NCI-H146 (cell line): ENCODE measurements at regions not wholly inside any gene's neighbourhood (a gene's known extent, or its start where the extent isn't known, plus 50 kb on each side); places are given as distances from the start of the nearest gene placed in this dataset.
"Not testable (repeated sequence)": the region's sequence is repeated elsewhere in the genome, so short reads cannot be mapped to it uniquely, and the experiment has no call there.

ENCODE experiments used
- DNase-seq: peaks from one replicate; lab custom pipeline; 2025; lab: John Stamatoyannopoulos, UW

DNA sequence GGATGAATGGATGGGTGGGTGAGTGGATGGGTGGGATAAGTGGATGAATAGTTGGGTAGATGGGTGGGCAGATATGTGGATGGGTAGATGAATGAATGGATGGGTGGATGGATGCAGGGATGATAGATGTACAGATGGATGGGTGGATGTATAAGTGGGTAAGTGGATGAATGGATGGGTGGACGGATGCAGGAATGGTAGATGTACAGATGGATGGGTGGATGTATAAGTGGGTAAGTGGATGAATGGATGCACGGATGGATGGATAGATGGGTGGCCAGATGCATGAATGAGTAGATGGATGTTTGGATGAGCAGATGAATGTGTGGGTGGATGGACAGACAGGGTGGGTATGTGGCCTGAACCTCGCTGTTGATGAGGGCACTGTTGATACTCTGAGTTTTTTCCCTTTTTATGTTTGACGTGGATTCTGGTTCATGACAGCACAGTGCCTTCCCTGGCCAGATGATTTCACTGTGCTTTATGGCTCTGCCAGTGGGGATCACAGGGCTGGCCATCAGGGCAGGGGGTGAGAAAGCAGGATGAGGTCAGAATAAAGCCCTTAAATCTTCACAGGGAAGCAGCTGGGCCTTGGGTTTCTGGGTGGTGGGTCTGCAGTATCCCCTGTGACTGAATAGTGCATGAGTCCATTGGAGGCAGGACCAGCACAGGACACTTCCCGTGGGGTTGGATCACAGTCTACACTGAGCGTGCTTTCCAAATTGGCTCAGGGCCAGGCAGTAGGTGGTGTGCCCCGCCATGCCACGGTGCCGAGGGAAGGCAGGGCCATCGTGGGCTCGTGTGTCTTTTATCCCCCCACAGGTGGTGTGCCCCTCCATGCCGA, 213.2 kb downstream of the BANP start:
- not testable (repeated sequence) for DNase-seq

DNA sequence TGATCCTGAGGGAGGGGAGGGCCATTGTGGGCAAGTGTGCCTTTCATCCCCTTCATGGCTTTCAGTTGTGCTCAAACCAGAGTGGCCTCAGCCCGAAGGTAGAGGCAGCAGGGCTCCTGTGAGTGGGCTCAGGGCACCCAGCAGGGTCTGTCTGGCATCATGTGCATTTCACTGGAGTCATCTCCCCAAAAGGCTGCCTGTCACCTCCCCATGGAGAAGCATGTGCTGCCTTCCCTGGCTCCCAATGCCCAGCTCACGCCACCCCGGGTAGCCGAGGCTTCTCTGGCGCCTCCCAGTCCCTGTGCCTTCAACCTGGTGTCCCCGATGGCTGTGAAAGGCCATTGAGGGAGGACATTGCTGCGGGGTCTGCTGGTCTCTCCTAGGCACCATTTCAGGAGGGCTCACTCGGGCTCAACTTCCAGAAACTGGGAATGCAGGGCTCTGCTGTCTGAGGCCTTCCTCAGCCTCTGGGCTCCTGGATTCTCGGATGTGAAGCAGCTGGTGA, 213.9 kb downstream of the BANP start:
- DNase-seq, result not testable (repeated sequence)

DNA sequence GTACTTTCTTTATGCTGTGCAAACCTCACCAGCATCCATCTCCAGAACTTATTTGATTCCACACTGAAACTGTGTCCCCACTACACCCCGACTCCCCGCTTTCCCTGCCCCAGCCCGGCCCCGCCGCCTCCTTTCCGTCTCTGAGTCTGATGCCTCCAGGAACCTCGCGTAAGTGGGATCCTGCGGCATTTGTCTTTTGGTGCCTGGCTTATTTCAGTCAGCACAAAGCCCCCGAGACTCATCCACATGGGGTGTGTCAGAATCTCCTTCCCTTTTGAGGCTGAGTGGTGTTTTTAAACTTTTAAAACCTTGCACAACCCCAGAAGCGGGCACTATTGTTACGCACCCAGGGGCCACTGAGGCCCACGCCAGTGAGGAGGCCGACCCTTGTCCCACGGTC, 214.4 kb downstream of the BANP start:
- DNase-seq, result not testable (repeated sequence)

DNA sequence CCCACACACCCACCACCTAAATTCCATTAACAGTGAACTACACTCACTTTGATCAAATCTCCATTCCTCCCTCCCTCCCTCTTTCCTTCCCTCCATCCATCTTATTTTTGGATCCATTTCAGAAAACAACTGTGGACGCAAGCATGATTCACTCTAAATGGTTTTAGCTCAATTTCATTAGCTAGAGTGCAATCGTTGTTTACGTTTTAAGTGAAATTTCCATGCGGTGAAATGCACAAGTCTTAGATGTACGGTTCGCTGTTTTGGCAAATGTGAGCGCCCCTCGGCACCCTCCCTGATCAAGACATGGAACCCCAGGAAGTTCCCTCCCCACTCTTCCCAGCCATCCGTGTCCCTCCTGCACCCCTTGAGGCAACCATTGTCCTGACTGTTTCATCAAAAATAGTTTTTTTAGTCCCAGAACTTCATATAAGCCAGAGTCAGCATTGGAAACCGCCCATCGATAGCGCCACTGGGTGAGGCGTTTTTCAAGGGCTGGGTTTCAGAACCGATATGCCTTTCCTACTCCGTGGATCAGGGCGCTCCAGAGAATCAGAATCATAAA, 215.1 kb downstream of the BANP start:
- not testable (repeated sequence) for DNase-seq

DNA sequence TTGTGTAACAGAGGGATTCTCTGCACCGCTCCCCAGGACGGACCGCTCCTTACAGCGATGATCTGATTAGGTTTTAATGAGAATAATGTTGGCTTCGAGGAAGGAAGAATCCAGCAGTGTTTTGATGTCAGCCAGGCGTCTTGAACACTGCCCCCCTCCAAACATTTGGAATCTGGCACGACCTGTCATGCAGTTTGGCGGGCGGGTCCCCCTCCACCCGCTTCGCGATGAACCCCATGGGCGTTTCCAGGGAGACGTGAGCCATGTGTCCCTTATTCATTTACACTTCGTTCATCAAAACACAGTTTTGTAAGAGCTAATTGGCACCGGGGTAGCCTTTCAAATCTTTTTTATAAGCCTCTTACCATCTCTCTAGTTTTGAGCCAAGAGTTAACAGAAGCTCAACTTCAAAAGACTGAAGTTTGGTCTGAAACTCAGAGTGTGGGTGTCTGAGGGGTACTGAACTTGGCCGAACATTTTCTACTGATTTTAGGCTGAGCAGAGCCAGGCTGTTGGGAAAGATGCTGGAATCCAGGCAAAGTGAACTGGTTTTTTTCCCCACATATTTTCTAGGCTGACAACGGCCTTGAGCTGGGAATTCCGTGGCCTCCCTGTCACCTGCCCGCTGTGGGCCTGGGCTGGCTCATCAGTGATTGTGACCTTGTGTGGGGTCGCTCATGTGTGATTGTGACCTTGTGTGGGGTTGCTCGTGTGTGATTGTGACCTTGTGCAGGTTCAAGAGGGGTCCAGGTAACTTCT, 214.8 kb upstream of the ZNF469 start:
- DNase-seq, result not testable (repeated sequence)

DNA sequence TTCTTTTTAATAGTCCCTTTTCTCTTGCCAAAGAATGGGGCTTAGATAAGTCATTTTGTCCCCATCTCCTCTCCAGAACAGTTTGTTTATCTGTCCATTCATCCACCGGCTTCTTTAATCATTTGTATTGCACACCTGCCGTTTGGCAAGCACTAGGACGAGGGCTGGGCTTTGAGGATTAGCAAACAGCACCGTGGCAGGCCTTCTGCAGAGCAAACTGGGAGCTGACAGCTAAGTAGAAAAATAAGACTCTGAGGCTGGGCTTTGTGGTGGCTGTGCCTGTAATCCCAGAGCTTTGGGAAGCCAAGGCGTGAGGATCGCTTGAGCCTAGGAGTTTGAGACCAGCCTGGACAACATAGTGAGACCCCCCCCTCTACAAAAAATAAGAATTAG, 214.2 kb upstream of the ZNF469 start:
- DNase-seq, result peak; percentile 58

DNA sequence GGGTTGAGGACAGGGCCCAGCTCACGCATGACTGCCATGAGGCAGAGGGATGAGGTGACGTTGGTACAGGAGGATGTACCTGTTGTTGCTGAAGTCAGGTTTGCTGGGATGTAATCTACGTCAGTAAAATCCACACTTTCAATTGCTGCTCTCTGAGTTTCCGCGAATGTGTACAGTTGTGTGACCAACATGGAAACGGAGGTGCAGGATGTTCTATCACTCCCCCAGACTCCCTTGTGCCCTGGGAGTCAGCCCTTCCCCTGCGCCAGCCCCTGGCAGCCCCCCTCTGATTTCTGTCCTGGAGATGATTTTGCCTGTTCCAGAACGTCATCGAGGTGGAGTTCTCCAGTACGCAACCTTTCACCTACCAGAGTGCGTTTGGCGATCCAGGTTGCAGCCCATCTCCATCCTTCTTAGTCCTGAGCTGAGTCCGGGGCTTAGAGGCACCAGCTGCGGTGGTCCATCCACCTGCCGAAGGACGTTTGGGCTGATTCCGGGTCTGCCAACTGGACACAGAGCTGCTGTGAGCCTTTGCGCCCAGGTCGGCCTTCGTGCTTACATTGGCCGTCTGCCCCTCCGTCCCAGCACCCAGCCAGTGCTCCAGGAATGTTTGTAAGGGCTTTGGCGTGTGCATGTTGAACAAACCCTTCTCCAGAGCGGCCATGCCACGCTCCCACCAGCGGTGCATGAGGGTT, 213.5 kb upstream of the ZNF469 start:
- DNase-seq, result not testable (repeated sequence)

DNA sequence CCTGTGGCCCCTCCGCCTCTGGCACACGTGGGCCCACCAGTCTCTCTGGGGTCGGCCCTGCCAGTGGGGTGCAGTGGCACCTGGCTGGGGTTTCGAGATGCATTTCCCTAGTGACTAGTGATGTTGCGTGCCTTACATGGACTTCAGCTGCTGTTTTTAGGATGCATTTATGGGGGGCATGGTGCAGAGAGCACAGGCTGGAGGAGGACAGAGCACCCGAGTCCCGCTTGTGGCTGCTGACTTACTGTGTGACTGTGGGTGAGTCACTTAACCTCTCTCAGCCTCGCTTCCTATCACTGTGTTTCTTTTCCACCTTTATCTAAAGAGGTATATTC, 213.0 kb upstream of the ZNF469 start:
- not testable (repeated sequence) for DNase-seq

DNA sequence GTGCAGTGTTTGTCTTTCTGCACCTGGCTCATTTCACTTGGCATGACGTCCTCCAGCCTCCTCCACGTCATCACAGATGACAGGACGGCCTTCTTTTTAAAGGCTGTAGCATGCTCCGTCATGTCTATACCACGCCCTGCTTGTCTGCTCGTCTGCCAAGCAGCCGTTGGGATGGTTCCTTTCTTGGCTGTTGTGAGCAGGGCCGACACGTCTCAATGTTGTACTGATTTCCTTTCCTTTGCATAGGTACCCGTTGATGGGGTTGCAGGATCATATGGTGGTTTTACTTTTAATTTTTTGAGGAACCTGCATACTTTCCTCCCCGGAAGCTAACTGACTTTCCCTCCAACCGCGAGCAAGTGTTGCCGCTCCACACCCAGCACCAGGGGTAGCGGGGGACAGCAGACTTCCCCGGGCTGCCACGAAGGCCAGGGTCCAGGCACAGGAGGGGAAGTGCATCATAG, 212.2 kb upstream of the ZNF469 start:
- DNase-seq, result no peak

DNA sequence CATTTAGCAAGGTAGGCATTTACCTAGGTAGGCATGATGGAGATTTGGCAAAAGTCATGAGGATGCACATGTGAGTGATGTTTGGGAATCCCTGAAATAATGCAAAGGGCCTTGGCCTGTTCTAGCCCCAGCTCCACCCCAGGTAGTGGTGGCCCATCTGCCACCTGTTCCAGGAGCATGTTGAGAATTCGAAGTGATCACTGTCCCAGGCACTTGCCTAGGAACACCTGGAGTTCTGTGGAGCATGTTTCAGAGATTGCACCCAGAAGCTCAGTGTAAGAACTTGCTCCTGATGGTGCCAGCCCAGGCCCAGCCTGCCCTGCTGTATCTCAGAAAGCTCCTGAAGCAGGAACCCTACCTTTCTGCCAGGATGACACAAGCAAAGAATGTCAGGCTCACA, 211.6 kb upstream of the ZNF469 start:
- DNase-seq, result not testable (repeated sequence)

DNA sequence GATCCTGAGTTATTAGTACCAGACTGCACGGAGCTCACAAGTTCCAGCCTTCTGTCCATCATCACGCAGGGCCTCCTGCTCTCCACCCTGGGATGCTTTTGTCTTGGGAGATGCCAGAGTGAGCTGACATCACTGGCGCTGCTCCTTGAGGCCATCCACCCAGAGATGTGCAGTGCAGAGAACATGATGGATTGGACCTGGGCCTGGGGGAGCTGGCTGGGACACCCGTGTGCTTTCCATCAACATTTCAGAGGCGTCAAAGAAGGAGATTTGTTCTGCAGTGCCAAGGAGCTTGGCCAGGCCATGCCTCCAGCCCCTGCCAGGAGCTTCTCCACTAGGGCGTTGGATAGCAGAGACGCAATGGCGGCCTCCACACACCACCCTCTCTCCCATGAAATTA, 206.6 kb upstream of the ZNF469 start:
- DNase-seq, result not testable (repeated sequence)

DNA sequence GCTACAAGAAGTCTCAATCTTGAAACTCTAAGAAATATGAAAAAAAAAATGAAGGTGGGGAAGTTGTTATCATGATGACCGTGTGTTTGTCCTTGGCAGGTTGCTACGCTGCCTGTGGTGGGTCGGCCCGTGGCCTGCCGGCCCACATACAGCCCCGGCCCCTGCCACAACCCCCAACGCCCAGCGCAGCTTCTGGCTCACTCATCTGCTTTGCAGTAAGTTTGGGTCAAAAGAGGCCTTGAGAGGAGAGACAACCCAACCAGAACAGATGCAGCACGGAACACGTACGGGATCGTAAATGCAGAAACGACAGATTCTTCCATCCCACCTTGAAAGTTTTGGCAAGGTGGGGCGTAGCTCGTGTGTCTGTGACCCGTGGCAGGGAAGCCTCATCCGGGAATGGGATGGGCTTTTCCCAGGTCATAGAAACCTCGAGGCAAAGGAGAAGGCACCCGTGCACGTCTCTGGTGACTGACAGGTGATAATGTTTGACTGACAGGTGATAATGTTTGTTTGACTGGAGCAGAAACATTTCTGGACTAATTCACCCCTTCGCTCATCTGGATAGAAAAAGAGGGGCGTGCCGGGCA, 206.1 kb upstream of the ZNF469 start:
- not testable (repeated sequence) for DNase-seq

DNA sequence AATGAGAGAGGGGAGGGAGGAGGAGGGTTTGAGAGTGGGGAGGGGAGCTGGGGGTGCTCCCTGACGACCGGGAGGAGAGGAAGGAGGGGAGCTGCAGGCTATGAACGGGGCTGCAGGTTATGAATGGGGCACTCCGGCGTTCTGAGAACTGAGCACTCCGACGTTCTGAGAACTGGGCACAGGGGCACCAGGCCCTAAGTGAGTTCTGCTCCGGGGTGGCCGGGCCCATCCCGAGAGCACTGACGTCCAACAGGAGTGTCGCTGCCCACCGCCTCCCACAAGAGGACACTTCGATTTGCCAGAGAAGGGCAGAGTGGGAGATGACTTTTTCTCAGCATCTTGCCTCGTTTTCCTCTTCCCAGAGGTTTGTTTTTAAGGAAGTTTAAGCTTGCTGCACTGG, 204.5 kb upstream of the ZNF469 start:
- not testable (repeated sequence) for DNase-seq

DNA sequence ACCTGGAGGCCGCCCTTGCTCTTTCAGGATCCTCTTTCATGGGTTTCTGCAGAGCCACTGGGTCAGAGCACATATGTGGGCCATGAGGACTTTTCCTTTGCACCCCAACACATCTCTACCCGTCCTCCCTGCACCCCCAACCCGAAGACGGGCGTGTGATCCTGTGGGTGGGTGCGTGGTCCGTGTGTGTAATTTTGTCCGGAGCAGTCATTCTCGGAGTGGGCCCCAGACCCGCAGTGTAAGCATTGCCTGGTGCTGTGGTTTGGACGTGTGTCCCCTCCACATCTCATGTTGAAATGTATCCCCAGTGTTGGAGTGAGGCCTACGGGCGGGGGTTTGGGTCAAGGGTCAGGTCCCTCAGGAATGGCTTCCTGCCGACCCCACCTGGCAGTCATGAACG, 203.9 kb upstream of the ZNF469 start:
- not testable (repeated sequence) for DNase-seq

DNA sequence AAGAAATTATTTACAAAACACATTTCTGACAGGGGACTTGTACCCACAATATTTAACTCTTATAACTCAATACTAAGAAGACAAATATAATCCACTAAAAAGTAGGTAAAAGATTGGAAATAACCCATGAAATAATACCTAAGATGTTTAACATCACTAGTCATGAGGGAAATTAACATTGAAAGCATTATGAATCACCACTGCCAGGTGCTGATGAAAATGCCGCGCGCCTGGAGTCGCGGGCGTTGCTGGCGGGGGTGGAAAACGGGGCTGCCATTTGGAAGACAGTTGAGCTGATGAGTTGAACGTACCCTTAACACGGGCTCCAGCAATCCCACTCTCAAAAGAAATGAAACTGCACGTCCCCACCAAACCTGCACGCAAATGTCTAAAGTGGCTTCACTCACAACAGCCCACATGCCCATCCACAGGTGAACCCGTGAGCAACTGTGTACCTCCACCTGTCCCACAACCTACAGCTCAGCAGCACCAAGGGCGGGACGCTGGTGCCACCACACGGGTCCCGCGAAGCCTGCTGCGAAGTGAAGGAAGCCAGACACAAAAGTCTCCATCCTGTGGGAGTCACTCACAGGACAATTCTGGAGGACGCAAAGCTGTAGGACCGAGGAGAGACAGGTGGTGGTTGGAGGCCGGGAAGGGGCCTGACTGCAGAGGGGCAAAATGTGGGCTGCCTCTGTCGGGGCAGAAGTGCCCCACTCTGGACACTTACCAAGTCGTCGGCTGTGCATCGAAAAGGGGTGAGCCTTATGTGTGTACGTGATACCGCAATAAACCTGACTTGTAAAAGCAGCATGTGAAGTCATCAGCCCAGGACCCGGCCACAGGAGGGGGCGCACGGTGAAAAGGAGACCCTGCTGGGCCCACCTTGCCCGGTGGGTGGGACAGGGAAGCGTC, 199.5 kb upstream of the ZNF469 start:
- not testable (repeated sequence) for DNase-seq

DNA sequence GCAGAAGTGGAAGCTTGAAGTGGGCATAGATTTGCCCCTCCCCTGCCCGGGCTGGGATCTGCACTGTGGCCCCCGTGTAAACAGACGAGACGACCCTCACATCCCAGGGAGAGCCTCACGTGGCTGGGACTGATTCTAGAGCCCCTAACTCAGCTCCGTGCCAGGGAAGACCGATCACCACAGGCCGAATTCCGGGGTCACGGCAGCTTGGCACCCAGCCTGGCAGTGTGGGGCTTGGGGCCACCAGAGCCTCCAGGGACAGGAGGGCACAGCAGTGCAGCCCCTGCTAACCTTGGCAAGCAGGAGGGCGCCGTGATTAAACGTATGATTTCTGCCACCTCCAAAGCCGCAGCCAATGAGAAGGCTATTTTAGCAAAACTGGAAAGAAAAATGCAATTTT, 198.7 kb upstream of the ZNF469 start:
- DNase-seq, result not testable (repeated sequence)

DNA sequence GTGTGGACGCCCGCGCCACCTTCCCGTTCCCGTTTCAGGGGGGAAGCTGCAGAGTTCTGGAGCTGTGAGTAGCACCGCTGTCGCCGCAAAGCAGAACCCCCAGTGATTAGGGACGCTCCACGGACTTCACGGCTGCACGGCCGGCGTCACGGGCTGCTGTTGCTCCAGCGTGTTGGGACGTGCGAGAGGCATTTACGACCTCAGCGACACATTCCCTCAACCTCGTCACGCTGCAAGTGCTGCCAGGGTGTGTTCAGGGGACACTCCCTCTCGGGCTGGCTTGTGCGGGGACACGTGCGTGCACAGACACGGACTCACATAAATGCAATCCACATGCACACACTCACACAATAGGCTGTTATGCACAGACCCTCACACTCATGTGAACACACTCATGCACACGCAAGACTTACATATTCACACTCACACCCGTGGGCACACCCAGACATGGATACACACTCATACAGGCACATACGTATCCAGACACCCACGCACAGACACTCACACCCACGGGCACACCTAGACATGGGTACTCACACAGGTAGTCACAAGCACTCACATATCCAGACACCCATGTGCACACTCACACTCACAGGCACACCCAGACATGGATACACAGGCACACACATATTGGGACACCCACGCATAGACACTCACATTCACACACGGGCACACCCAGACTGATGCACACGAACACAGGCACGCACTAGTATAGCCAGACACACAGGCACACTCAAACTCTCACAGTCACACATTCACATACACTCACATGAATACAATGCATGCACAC, 198.0 kb upstream of the ZNF469 start:
- DNase-seq, result not testable (repeated sequence)

DNA sequence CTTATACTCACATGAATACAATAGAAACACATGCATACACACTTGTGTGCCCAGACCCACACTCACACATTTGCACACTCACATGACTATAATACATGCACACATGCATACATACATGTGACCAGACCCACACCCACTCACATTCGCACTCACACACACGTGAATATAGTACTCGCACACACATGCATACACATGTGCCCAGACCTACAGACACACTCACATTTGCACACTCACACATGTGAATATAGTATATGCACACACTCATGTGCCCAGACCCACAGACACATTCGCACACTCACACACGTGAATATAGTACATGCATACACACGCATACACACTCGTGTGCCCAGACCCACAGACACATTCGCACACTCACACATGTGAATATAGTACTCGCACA, 197.4 kb upstream of the ZNF469 start:
- not testable (repeated sequence) for DNase-seq

DNA sequence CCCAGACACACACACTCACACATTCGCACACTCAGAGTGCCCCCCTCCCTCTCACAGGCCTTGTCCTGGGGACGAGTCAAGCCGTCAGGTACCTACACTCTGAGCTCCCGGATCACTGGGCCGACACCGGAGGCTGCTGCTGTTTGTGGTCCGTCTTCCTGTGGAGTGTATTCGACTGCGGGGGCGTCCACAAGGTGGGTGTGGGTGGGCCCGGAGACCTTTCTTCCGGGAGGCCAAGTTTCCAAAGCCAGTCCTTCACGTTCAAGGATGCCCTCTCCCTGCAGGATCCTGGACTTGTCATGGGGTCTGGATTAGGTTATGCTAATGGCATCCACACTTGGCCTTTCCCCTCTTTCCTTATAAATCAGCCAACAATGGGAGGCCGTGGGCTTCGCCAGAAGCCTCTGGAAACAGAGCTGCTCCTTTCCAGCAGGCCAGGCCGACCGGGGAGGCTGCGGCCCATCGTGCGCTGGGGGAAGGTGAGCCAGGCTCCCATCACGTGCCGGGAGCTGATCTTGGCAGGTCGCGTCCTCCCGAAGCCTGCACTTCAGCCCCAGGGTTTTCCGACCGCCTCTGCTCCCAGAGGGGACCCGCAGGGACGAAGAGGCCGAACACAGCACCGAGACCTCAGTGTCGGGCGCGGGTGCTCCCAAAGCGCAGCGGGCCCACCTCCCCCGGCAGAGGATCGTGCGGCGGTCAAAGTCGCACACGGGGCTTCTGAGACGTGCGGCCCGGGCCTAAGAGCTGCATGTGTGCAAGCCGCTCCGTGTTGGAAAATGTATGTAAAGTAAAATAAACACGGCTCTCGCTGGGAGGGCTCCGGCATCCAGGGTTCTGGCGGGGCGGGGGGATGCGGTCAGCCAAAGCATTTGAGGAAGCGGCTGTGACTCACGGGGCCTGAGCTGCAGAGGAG, 196.5 kb upstream of the ZNF469 start:
- DNase-seq, result not testable (repeated sequence)
